Stimulated activated CD8-positive, alpha-beta memory T cell treated with anti-CD3 and anti-CD28 coated beads, Interleukin-7, amount 100 ng/mL, for 48 hours (primary cell): ENCODE measurements at regions not wholly inside any gene's neighbourhood (a gene's known extent, or its start where the extent isn't known, plus 50 kb on each side); places are given as distances from the start of the nearest gene placed in this dataset.

Source experiments
- DNase-seq, 2 donors: peaks; one replicate each; pipeline ENCODE4 v3.0.0-alpha.2; 2020; ENCODE audit warnings: low read depth in 1 of 2; ENCODE audit errors: extremely low read depth in 1 of 2

DNA sequence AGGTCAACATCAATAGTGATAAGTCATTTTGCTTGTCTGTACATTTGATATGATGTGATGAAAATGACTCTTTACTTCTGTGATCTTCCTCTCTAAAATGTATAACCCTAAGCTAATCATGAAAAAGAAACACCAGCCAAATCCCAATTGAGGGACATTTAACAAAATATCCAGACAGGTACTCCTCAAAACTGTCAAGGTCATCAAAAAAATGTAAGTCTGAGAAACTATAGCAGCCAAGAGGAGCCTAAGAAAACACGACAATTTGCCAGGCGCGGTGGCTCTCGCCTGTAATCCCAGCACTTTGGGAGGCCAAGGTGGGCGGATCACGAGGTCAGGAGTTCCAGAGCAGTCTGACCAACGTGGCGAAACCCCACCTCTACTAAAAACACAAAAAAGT lies 708.5 kb upstream of the ID4 start:
- no peak for DNase-seq

DNA sequence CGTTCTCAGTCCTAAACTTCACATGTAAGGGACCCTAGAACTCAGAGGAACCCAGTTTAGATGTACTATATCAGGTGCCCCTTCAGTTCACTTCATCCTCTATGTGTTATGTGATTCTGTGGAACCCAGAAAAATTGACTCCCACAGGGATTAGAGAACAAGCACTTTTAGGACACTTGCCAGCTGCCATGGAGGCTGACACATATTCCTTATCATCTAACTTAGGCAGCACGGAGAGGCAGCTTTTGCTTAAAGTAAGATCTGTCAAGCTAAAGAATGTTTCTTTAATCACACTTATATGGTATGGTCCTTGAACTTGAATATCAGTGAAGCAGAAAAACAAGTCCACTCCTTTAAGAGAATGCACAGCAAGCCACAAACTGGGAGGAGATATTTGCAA lies 701.5 kb upstream of the ID4 start:
- no peak for DNase-seq

DNA sequence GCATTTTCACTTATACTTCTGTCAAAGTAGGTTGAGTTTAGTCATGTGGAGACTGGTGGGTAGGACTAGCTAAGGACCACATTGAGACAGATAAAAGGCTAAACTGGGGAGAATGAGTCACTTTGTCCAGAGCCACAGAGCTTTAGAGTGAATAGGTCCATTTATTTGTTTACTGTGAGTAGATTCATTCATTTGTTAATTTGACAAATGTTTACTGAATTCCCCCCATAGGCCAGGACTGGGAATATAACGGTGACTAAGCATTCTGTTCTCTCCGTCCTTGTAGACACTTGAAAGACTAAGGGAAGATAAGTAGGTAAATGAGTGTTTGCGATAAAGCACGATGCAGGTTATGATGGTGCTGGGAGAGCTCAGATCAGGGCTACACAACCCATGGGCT lies 699.7 kb upstream of the ID4 start:
- no peak for DNase-seq

DNA sequence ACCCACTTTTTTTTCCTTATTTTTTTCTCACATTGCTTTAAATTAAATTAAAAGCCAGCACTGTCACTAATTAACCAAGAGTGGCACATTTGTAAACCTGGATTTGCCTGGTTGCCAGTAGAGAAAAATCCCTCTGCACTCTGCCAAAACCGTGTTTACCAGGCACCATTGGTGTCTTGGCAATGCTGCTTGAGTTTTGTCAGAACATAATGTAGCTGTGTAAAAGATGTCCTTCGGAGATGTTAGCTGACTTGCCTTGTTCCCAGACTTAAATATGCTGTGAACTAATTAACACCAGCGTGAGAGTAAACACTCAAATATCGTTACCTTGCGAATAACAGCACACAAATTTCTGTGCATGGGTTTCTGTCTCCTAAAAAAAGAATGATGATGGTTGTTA lies 694.9 kb upstream of the ID4 start:
- no peak for DNase-seq

DNA sequence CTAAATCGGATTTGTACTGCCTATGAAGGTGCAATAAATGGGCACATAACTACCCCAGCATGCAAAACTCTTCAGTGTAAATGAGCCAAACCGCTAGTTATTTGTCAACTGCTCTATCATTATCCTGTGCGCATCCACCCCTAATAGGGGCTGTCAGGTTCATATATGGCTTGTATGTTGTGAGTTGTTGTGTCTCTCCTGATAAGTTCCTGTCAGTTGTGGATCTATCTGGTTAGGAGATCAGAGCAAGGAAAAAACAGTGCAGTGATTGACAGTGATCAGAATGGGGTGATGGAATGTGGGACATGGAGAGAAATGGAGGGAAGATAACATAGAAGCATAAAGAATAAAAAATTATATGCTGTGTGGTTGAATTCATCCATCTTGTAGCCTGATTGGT lies 686.9 kb upstream of the ID4 start:
- DNase-seq: no peak

DNA sequence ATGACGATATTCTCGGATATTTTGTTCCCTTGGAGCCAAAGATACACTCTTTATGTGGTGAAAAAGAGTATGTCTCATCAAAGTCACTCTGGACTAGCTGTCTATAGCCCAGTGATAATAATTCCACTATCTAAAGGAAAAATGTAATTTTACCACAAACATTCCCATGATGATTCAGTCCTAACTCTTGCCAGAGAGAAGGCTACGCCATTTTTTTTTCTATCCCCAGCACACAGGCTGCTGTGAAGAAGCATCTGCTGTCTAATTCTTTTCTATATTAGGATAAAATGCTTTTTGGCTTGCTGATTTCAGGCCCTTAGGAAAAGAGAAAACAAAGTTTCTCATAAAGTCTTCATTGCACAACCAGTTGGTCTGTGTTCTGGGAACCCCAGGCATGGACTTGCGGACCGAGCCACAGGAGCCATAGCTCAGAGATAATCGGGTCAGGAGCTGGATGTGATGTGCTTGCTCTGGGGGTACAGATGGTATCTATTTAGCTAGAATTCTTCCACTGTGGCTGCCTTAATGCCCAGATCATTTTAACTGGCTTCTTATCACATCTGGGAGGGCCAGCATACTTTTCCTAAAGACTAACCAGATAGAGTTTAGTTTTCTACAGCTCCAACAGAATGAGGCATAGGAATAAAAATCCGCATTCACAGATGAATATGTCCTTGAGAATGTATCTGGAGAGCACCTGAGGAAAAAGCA lies 683.7 kb upstream of the ID4 start:
- no peak for DNase-seq

DNA sequence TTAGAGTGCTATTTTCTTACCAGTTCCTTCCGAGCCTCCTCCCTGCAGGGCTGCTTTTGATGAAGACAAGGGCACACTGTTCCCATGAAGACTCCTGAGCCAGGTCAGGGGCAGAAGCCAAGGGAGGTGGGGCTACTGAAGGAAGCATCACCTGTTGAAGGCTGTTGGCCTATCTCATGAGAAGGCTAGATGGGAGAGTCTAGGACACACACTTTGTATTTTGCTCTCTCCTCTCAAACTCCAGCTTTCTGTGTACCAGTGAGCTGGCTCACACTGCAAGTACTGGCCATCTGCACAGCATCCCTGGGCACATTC lies 683.2 kb upstream of the ID4 start:
- DNase-seq: no peak

DNA sequence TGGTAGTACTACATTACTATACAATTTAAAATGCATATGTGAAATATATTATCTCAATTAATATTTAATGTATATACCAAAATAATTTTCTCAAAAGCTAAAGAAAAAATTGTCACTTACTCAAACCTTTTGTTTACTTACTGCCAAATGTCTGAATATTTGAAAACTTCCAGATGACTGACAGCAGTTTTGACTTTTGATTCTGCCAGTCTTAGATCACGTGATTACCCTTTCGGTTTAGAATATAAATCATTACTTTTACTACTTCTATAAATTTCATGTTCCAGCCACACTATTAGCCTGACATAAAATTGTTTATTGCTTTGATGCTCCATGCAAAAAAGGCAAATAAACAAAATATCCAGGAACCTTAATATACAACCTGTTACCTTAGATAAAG lies 680.7 kb upstream of the ID4 start:
- no peak for DNase-seq

DNA sequence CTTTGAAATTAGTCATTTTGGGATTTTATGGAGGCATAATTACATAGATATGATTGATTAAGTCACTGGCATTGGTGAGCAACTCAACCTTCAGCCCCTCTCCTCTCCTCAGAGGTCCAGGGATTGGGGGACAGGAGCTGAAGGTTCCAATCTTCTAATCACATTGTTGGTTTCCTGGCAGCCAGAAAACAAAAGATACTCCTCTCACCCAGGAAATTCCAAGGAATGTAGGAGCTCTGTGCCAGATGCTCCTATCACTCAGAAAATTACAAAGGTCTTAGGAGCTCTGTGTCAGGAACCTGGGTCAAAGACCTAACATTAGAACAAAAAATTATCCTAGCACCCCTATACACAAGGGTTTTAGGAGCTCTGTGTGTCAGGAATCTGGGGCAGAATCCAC lies 679.7 kb upstream of the ID4 start:
- DNase-seq: no peak

DNA sequence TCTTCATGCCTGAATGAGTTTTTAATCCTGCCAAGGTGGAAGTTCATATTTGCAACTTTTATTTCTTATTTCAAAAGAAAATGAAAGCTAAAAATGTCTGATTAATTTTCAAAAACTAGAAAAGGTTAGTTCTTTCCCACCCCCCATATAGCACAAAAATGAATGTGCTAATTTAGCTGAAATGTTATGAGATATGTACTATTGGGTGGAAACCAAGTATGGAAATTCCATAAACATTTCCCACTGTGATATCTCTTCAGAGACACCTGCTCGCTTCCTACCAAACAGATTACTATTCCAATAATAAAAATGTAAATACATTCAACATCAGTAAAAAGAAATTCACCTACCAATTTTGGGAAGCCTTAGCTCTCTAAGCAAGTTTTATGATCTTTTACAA lies 678.6 kb upstream of the ID4 start:
- DNase-seq: no peak

DNA sequence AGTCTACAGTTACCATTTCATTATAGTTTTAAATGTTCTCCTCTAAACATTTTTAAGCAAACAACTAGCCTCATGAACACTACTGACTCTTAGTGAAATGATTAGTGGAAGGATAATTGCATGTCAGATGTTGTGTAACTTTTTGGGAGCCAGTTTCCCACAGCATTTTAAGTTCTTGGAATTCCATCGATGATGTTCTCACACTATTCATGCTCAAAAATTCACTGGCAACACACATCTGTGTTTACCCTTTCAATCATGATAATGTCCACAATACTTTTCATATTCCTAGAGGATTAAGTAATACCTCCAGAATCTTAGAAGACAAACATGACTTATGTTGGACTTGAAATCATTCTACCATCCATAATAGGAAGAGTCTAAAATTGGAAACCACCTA lies 678.1 kb upstream of the ID4 start:
- no peak for DNase-seq

DNA sequence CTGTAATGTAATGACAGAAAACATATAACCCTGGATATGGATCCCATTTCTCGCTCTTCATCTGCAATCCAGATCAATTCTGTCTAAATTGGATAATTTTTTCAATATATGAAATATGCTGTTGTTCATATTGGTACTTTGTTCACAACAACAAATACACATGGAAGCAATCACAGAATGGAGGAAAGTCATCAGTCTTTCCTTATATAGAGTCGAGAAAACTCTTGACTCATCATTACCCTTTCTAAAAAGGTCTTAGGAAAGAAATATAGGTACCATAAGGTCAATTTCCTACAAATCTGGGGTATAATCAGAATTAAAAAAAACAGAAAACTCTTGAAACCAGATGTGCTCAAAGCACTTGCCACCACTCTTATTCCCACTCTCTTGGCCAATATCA lies 677.6 kb upstream of the ID4 start:
- no peak for DNase-seq

DNA sequence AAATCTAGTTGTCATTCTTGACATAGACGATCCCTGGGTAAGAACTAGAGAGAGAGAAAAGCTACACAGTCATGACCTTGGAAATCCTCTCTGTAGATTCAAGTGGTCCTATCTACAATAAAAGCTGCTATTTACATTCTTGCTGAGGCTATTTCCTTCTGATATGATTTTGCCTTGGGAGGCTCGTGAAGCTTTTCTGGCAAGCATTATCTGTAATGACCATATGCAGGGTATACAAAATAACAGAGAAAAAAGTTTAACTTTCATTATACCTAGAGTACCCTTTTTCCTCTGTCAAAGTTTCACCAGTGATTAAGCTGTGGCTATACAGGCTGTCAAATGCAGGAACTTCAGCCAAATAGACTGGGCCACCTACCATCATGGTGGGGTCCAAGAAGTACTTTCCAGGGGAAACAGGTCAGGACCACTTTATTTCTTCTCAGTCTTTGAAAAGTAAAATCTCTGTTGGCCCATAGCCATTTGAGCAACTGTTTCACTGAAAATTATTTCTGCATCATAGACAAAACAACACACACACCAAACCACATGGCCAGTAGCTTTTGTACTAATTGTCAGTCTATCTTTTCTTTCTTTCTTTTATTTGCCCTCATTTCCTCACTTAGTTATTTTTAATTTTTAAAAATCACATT lies 677.0 kb upstream of the ID4 start:
- DNase-seq: no peak

DNA sequence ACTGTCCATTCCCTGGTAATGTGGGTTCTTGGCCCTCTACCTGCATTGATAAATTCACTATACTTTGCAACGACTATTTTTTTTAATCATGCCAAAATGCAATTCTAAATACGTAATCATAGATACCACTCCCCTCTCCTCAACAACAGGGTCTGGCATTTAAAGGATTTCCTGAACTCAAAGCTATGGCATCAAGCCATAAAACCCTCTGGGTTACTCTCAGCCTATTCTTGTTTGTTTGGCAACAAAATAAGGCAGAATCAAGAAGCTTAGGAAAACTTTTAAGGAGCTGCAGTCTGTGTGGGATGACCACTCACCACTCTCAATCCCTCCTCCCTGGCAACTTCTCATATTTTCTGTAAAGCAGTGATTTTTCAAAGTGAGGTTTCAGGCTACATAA lies 669.9 kb upstream of the ID4 start:
- DNase-seq: no peak

DNA sequence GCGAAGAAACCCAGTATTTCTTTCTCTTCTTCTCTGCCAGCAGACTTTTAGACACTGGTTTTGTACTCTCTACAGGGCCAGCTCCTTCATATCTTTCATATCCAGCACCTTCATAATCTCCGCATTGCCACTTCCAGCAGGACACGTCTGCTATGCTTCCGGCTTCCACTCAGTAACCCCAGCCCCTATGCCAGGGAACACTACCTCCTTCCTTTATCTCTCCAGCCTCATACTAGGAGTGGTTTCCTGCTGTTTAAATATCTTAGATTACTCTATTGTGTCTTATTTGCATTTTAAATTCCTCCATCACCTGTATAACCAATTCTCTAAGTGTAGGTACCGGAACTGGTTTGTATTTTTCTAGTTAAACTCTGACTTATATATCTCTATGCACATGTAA lies 667.8 kb upstream of the ID4 start:
- DNase-seq: no peak

DNA sequence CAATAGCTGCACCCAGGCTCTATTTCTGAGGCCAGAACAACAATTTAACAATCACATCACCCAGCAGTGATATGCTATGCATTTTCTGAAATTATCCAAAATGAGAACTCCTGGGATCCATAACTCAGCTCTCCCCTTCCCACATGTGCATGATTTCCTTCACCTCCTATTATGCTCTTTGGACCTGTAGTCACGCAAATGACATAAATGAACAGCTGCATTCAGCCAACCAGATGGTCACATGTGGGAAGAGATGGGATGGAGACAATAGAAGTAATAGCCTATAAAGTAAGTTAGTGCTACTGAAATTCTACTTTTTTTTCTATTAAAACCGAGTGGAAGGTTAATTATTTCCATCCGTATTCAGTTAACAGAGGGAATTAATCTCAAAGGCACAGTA lies 662.1 kb upstream of the ID4 start:
- no peak for DNase-seq

DNA sequence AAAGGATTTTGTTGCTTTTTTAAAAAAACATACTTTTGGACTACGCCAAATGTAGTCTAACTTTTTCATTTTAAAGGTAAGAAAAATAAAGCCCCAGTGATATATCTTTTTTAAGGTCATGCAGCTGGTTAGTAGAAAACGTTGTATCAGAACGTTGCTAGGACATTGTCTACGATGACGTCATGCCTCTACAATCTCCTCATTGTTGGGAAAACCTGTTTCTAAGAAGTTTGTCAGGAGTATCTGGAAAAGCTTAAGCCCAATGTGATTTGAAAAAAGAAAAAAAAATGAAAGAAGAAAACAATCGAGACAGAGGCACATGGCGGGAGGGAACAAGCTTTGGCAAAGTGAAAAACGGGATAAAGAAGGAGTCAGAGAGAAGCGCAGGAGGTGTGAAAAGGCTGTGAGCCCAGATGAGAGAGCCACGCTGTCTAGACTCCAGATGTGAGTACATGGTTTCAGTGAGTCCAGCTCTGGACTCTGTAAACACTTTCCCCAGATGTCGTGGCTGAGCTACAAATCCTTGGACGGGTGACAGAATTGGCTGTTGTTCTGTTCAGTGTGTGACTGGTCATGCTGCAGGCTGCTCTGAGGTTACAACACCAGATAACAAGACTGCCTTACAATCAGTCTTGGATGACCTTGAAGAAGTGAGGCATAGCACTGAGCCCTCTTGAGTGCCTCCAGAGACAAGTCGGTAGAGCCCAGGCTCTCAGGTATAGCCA lies 656.7 kb upstream of the ID4 start:
- no peak for DNase-seq

DNA sequence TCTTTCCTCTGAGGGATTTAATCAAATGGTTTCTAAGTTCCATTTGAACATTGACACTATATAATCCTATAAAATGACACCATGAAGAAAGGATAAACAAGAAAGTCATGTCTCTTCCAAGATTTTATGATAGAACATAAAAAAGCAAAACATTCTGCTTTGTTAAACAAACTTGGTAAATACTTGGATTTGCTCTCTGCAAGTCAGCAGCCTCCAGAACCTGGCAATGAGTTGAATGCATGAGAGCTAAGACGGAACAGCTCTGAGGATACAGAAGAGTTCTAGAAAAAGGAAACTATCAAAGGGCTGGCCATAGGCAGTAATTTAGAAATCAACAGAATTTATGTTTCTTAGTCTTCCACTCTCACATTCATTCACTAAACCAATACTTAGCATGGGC lies 656.0 kb upstream of the ID4 start:
- no peak for DNase-seq

DNA sequence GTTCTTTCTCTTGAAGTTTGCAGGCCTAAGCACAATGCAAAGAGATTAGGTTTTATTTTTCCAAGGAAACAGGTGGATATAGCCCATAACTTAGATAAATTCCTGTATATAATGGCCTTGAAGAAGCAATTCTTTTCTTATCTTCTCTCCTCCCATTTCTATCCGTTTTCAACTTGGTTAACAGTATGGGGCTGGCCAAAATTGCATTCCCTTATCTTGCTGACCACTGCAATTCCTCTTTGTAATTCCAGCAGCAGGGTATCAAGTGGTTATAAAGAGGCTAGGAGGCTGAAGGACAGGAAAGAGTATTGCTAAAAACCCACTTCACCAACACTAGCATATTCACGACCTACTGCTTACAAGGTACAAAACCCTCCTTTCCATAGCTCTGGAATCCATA lies 643.5 kb upstream of the ID4 start:
- DNase-seq: no peak

DNA sequence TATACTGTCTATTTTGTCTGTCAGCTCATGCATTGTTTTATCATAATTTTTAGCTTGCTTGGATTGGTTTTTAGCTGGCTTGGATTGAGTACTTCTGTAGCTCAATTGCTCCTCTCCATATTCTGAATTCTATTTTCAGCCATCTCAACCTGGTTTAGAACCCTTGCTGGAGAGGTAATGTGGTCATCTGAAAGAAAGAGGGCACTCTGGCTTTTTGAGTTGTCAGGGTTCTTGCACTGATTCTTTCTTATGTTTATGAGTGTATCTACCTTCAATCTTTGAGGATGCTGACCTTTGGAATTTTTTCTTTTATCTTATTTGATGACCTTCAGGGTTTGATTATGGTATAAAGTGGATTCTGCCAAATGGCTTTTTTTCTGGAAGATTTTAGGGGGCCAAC lies 632.7 kb upstream of the ID4 start:
- DNase-seq: no peak

DNA sequence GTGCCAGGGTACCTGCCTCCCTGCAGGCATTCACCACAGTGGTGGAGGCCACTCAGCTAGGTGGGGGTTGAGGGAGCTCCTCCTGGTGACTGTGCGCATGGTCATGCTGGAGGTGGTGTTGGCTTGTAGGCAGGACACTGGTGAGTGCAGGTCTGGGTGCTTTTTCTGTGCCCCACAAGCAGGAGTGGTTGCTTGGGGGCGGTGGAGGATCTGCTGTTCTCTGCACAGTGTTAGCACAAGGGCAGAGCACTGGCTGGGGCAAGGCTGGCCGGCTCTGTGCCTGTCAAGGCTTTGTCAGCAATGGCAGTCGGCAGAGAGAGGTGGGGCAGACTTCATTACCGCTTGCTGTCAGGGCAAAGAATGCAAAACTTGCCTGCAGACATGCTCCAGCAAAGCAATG lies 632.1 kb upstream of the ID4 start:
- DNase-seq: no peak

DNA sequence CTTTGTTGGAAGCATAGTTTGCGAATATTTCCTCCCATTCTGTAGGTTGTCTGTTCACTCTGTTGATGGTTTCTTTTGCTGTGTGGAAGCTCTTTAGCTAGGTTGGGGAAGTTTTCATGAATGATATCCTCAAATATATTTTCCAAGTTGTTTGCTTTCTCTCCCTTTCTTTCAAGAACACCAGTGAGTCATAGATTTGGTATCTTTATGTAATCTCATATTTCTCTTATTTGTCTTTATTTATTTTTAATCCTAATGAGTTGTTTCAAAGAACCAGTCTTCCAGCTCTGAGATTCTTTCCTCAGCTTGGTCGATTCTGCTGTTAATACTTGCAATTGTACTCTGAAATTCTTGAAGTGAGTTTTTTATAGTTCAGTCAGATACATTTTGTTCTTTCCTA lies 628.0 kb upstream of the ID4 start:
- DNase-seq: no peak
